NT2/D1 (cell line): ENCODE measurements at regions not wholly inside any gene's neighbourhood (a gene's known extent, or its start where the extent isn't known, plus 50 kb on each side); places are given as distances from the start of the nearest gene placed in this dataset.

Experiments used
- DNase-seq: peaks from one replicate; pipeline ENCODE4 v3.0.0-alpha.2; 2011; ENCODE audit warnings: low read depth, low spot score
- H3K27me3 ChIP-seq: 2 replicates; pipeline ENCODE4 v1.6.0; 2011; ENCODE audit warnings: mild to moderate bottlenecking; ENCODE audit not compliant: insufficient read length, insufficient read depth
- H3K36me3 ChIP-seq: 2 replicates; pipeline ENCODE4 v1.6.1; 2011; ENCODE audit warnings: mild to moderate bottlenecking, low read length, mixed read lengths; ENCODE audit not compliant: insufficient read depth, insufficient read length
- H3K4me1 ChIP-seq: 2 replicates; pipeline ENCODE4 v1.5.1; 2011; ENCODE audit not compliant: insufficient read depth, insufficient read length
- H3K4me3 ChIP-seq: 2 replicates; pipeline ENCODE4 v1.5.1; 2011; ENCODE audit warnings: low read depth; ENCODE audit not compliant: insufficient read length
- H3K9ac ChIP-seq: 2 replicates; pipeline ENCODE4 v1.6.0; 2011; ENCODE audit warnings: low read depth; ENCODE audit not compliant: insufficient read length
- H3K9me3 ChIP-seq: 2 replicates; pipeline ENCODE4 v1.5.1; 2011; ENCODE audit warnings: mild to moderate bottlenecking, low read length; ENCODE audit not compliant: insufficient read depth
- SUZ12 ChIP-seq: IDR thresholded peaks from 2 replicates; pipeline ENCODE4 v1.6.1; 2011; ENCODE audit not compliant: insufficient read length, insufficient read depth; ENCODE audit errors: extremely low read depth
- YY1 ChIP-seq: IDR thresholded peaks from 2 replicates; pipeline ENCODE4 v1.6.1; 2011; ENCODE audit not compliant: insufficient read length, insufficient read depth
- ZNF274 ChIP-seq: IDR thresholded peaks from 2 replicates; pipeline ENCODE4 v1.6.1; 2011; ENCODE audit warnings: mild to moderate bottlenecking, low read depth, low read length

- no peak overlapping the region for H3K4me3 ChIP-seq
- H3K9me3 ChIP-seq = no peaks in the 10 kb centered on the region
- H3K27me3 ChIP-seq = no peaks in the 10 kb centered on the region
- no peak overlapping the region for H3K9ac ChIP-seq
- TF ChIP-seq SUZ12 (no peak), ZNF274 (no peak), YY1 (no peak)
- no peaks in the 10 kb centered on the region for H3K36me3 ChIP-seq
- no peaks in the 10 kb centered on the region for H3K4me1 ChIP-seq
- DNase-seq = no peak
Observed at GRCh38 chr11:15471048-15471894, 356.5 kb downstream of the INSC start.

- H3K9ac ChIP-seq = no peak overlapping the region
- H3K27me3 ChIP-seq = no peaks in the 10 kb centered on the region
- H3K9me3 ChIP-seq = no peaks in the 10 kb centered on the region
- no peaks in the 10 kb centered on the region for H3K4me1 ChIP-seq
- no peaks in the 10 kb centered on the region for H3K36me3 ChIP-seq
- TF ChIP-seq YY1 = no peak
- DNase-seq = no peak
- H3K4me3 ChIP-seq = no peak overlapping the region
Observed at GRCh38 chr11:15471895-15472799, 357.4 kb downstream of the INSC start.

DNA sequence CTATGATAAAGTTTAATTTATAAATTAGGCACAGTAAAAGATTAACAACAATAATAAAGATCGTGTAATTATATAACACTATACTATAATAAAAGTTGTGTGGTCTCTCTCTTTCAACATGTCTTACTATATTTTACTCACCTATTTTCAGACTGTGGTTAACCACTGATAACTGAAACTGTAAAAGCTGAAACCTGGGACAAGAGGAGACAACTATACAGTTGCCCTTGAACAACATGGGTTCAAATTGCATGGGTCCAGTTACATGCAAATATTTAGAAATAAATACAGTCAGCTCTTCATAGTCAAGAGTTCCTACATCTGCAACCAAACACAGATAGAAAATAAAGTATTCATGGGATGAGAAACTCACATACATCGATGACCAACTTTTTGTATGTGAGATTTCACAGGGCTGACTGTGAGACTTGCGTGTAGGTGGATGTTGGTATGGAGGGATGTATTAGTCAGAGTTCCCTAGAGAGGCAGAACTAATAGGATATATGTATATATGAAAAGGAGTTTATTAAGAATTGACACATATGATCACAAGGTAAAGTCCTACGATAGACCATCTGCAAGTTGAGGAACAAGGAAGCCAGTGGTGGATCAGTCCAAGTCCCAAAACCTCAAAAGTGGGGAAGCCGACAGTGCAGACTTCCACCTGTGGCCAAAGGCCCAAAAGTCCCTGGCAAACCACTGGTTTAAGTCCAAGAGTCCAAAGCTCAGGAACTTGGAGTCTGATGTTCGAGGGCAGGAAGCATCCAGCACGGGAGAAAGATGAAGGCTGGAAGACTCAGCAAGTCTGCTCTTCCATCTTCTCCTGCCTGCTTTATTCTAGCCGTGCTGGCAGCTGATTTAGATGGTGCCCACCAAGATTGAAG is 359.5 kb downstream of the INSC start:
- H3K4me3 ChIP-seq = no peak overlapping the region
- H3K9ac ChIP-seq = no peak overlapping the region
- no peak for TF ChIP-seq ZNF274
- no peak for TF ChIP-seq SUZ12
- no peak for TF ChIP-seq YY1
- H3K27me3 ChIP-seq = no peaks in the 10 kb centered on the region
- no peaks in the 10 kb centered on the region for H3K4me1 ChIP-seq
- no peaks in the 10 kb centered on the region for H3K36me3 ChIP-seq
- no peaks in the 10 kb centered on the region for H3K9me3 ChIP-seq
- DNase-seq = no peak

DNA sequence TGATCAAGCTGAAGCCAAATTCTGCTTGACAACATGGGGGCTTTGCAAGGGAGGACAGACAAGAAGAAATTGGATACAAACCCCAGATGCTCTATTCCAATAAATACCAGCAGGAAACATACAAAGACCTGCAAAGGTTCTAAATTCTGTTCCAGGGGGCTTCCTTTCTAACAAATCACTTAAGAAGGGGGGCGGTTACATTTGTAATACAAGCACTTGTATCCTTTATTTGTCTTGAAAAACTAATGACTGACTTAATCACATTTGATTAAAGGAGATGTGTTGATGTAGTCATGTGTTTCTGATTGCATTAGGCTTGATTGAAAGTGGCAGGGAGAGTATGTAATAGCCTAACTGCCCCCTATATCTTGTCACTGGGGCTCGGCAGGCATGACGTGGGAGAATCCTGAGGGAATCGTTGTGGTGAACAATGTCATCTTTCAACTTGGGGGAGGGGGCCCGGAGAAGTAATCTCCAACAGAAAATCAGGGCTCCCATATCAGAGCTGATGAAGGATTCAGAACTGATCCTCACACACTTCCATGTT is 361.7 kb downstream of the INSC start:
- no peaks in the 10 kb centered on the region for H3K36me3 ChIP-seq
- H3K9ac ChIP-seq = no peak overlapping the region
- no peaks in the 10 kb centered on the region for H3K27me3 ChIP-seq
- no peak overlapping the region for H3K4me3 ChIP-seq
- TF ChIP-seq YY1 (no peak), SUZ12 (no peak), ZNF274 (no peak)
- H3K9me3 ChIP-seq = no peaks in the 10 kb centered on the region
- DNase-seq = no peak
- H3K4me1 ChIP-seq = no peaks in the 10 kb centered on the region

- TF ChIP-seq ZNF274 = no peak
- no peak for TF ChIP-seq SUZ12
- TF ChIP-seq YY1 = no peak
- Histone ChIP-seq H3K27me3 (no peaks in the 10 kb centered on the region), H3K9me3 (no peaks in the 10 kb centered on the region), H3K36me3 (no peaks in the 10 kb centered on the region), H3K4me3 (no peak overlapping the region), H3K9ac (no peak overlapping the region), H3K4me1 (no peaks in the 10 kb centered on the region)
- DNase-seq = no peak
Observed at GRCh38 chr11:15481871-15482270, 367.1 kb downstream of the INSC start.

DNA sequence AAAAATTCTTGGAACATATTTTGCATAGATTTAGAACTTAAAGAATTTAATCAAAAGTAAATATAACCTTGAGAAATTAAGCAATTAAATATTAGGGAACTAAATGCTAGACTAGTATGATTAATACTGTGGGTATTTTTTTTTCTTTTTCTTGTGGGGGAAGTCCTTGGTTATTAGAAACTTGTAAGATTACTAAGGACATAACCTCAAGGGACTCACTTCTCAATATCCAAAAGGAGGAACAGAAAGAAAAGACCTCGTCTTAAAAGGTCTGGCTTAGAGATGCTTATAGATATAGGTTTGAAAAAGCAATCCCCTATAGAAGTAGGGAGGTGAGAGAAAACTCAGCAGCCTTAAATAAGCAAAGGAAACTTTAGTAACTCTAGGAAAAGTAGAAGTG is 368.5 kb downstream of the INSC start:
- Histone ChIP-seq H3K4me3 (no peak overlapping the region), H3K27me3 (no peaks in the 10 kb centered on the region), H3K36me3 (no peaks in the 10 kb centered on the region), H3K9ac (no peak overlapping the region), H3K9me3 (no peaks in the 10 kb centered on the region), H3K4me1 (no peaks in the 10 kb centered on the region)
- TF ChIP-seq ZNF274 = no peak
- TF ChIP-seq YY1 = no peak
- TF ChIP-seq SUZ12 = no peak
- DNase-seq = no peak
